SK-N-SH (cell line): ENCODE measurements at regions not wholly inside any gene's neighbourhood (a gene's known extent, or its start where the extent isn't known, plus 50 kb on each side); places are given as distances from the start of the nearest gene placed in this dataset.

Experiments
- CHD2 ChIP-seq: fragments of 150-350 bp; IDR thresholded peaks from 2 replicates; pipeline ENCODE4 v1.6.1; 2018; ENCODE audit warnings: low read length; ENCODE audit not compliant: partially characterized antibody
- GABPA ChIP-seq: IDR thresholded peaks from 2 replicates; pipeline ENCODE4 v1.4.0; 2012; ENCODE audit warnings: low read depth, mild to moderate bottlenecking
- POLR2AphosphoS5 ChIP-seq: IDR thresholded peaks from 2 replicates; pipeline ENCODE4 v1.6.1; 2012; ENCODE audit warnings: low read depth, low read length
- REST ChIP-seq: IDR thresholded peaks from 2 replicates; pipeline ENCODE4 v1.6.1; 2012; ENCODE audit warnings: mild to moderate bottlenecking, low read depth, low read length, moderate library complexity
- TAF1 ChIP-seq: IDR thresholded peaks from 2 replicates; pipeline ENCODE4 v1.6.1; 2012; ENCODE audit warnings: low read depth, mild to moderate bottlenecking, low read length, moderate library complexity, borderline replicate concordance
- USF2 ChIP-seq: fragments of 150-350 bp; IDR thresholded peaks from 2 replicates; pipeline ENCODE4 v1.6.1; 2017; ENCODE audit warnings: antibody characterized with exemption, low read length, low read depth, borderline replicate concordance
- YY1 ChIP-seq: IDR thresholded peaks from 2 replicates; pipeline ENCODE4 v1.4.0; 2012; ENCODE audit warnings: low read depth, mild to moderate bottlenecking
- TF ChIP-seq, protein P1 (sequence below): fragments of 200-600 bp; sonication (generic); IDR thresholded peaks from 2 replicates; pipeline ENCODE4 v1.6.1; 2017; ENCODE audit warnings: antibody characterized with exemption, mild to moderate bottlenecking, moderate library complexity
- TF ChIP-seq, protein P2 (sequence below): fragments of 150-350 bp; IDR thresholded peaks from 2 replicates; pipeline ENCODE4 v1.6.1; 2016; ENCODE audit warnings: mild to moderate bottlenecking, low read depth, low read length

DNA sequence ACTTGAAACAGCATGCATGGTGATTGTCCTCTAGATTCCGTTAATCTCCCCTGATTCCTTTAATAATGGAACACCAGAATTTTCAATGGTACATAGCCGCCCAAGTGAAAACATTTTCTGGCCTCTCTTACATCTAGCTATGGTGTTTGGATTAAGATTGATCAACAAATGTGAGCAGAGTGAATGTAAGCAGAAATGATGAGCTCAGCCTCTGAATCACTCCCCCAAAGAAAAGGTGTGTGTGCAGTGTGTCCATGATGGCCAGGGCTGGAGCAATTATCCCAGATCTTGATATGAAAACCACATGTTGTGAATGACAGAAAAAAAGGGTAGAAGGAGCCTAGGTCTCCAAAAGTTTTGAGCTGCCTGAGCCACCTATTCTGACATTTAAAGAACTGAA, 55.3 kb downstream of the OR2K2 start:
- TF ChIP-seq, protein P1, sequence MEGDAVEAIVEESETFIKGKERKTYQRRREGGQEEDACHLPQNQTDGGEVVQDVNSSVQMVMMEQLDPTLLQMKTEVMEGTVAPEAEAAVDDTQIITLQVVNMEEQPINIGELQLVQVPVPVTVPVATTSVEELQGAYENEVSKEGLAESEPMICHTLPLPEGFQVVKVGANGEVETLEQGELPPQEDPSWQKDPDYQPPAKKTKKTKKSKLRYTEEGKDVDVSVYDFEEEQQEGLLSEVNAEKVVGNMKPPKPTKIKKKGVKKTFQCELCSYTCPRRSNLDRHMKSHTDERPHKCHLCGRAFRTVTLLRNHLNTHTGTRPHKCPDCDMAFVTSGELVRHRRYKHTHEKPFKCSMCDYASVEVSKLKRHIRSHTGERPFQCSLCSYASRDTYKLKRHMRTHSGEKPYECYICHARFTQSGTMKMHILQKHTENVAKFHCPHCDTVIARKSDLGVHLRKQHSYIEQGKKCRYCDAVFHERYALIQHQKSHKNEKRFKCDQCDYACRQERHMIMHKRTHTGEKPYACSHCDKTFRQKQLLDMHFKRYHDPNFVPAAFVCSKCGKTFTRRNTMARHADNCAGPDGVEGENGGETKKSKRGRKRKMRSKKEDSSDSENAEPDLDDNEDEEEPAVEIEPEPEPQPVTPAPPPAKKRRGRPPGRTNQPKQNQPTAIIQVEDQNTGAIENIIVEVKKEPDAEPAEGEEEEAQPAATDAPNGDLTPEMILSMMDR = no peak
- TF ChIP-seq, protein P2, sequence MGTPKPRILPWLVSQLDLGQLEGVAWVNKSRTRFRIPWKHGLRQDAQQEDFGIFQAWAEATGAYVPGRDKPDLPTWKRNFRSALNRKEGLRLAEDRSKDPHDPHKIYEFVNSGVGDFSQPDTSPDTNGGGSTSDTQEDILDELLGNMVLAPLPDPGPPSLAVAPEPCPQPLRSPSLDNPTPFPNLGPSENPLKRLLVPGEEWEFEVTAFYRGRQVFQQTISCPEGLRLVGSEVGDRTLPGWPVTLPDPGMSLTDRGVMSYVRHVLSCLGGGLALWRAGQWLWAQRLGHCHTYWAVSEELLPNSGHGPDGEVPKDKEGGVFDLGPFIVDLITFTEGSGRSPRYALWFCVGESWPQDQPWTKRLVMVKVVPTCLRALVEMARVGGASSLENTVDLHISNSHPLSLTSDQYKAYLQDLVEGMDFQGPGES = no peak
- TF ChIP-seq POLR2AphosphoS5 (no peak), YY1 (no peak), USF2 (no peak), GABPA (no peak), CHD2 (no peak), REST (no peak), TAF1 (no peak)
